GM12872 (cell line): ENCODE measurements at regions not wholly inside any gene's neighbourhood (a gene's known extent, or its start where the extent isn't known, plus 50 kb on each side); places are given as distances from the start of the nearest gene placed in this dataset.

Experiments used
- TF ChIP-seq, protein P1 (sequence below): IDR thresholded peaks from 3 replicates; pipeline ENCODE4 v1.5.1; 2011; ENCODE audit warnings: low read depth, mild to moderate bottlenecking, low read length, moderate library complexity; ENCODE audit not compliant: insufficient read depth

DNA sequence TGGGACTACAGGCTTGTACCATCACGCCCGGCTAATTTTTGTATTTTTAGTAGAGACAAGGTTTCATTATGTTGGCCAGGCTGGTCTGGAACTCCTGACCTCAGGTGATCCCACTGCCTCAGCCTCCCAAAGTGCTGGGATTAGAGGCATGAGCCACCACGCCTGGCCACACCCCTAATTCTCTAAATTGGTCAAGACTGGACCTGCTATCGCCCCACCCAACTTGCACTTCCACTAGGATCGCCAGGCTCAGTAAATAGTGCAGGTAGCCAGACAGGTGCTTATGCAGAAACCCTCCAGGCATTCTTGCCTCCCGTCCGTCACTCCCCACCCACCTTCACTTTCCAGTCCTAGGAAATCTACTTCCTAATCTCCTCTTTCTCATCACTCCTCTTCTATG, 481.4 kb upstream of the EEF2KMT start:
- TF ChIP-seq, protein P1, sequence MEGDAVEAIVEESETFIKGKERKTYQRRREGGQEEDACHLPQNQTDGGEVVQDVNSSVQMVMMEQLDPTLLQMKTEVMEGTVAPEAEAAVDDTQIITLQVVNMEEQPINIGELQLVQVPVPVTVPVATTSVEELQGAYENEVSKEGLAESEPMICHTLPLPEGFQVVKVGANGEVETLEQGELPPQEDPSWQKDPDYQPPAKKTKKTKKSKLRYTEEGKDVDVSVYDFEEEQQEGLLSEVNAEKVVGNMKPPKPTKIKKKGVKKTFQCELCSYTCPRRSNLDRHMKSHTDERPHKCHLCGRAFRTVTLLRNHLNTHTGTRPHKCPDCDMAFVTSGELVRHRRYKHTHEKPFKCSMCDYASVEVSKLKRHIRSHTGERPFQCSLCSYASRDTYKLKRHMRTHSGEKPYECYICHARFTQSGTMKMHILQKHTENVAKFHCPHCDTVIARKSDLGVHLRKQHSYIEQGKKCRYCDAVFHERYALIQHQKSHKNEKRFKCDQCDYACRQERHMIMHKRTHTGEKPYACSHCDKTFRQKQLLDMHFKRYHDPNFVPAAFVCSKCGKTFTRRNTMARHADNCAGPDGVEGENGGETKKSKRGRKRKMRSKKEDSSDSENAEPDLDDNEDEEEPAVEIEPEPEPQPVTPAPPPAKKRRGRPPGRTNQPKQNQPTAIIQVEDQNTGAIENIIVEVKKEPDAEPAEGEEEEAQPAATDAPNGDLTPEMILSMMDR, result no peak

DNA sequence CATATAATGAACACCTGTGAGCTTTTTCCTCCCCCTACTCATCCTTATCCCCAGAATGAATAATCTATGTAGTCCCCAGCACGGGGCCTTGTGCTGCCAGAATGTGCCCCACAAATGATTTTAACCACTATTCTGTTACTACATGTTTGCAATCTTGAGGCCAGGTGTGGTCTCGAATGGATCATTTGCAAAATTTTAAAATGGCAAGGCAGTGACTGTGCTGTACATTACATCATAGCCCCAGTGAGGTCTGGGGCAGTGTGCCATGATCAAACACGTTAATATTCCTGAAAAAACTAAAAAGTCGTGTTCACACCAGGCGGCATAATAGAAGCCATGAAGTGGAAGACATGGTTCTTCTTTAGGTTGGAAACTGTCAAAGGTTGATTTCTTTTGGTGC, 479.9 kb upstream of the EEF2KMT start:
- TF ChIP-seq, protein P1, result no peak

DNA sequence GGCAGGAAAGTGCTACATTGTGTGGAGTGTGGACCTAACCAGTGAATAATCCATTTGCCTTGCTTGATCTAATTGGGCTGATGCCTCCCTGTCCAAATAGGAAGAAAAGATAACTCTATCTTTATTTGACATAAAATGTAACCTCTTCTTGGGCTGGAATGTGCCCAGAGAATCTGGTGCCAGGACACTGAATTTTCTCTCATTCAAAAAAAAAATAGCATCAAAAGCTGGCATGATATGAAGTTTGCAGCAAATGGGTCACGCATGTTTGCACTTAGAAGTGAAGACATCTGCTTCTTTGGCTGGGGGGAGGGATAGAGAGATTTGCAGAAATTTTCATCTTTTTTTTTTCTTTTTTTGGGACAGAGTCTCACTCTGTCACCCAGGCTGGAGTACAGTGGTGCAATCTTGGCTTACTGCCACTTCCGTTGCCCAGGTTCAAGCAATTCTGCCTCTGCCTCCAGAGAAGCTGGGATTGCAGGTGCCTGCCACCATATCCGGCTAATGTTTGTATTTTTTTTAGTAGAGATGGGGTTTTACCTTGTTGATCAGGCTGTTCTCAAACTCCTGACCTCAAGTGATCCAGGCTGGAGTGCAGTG, 478.2 kb upstream of the EEF2KMT start:
- TF ChIP-seq, protein P1, result no peak

DNA sequence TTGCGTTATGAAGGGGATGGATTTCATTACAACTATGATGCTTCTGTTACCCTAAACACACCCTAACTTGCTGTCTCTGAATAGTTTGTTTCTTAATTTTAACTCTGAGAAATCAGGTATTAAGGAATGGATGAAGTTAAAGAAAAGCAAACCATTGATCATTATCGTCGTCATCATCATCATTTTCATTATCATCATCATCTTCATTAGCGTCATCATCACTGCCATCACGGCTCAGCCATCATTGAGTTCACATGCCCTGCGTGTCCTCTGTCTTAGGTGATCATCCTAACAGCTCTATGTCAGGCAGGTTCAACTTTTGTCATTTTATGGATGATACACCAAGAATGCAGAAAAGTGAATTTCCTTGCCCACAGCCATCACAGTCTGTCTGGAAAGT, 477.5 kb upstream of the EEF2KMT start:
- TF ChIP-seq, protein P1, result no peak

DNA sequence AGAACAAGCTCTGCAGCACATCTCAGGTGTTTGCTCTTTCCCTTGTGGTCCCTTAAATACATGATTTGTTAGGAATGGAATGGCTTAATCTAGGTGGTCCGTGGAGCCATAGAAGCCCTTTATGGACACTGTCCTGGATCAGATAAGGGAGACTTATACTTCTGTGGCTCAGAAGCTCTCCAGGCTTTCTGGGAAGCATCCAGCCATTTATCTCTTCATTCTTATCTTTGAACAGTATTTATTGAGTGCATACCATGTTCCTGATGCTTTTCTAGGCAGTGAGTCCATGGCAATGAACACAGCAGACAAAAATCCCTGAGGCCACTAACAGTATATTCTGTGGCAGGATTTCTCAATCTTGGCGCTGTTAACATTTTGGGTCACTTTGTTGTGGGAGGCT, 474.5 kb upstream of the EEF2KMT start:
- TF ChIP-seq, protein P1, result no peak

DNA sequence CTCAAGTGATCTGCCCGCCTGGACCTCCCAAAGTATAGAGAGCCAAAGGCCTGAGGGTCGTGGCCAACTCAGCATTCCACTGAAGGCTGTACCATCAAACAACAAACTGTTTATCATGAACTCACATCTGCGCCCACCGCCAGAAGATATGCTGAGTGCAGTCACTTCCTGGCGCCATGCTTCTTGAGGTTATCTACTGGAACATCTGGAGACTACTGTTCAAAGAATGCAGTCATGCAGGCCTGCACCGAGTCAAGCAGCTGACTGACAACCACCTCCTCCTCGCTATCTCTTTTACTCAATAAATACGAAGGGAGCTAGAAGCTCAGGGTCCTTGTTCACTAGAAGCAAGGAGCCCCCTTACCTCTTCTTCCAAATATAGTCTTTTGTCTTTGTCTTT, 473.9 kb upstream of the EEF2KMT start:
- TF ChIP-seq, protein P1, result no peak

DNA sequence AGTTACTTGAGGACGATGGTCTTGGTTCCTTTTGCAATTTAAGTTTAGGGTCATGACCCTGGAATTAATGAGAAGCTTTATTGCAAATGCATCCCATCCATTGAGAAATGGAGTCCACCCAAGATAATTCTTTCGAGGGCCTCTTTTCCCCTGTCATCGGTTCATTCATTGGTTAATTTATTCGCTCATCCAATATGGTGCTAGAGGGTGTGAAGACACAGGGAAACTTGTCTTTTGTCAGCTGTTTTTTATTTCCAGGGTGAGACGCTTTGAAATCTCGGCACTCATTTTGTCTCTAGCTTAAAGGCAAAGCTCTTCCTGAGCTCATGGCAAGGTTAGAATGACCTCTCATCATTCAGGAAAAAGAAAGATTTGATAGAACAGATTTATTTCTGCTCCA, 464.2 kb upstream of the EEF2KMT start:
- TF ChIP-seq, protein P1, result no peak
